HCT116 (cell line): ENCODE measurements at regions not wholly inside any gene's neighbourhood (a gene's known extent, or its start where the extent isn't known, plus 50 kb on each side); places are given as distances from the start of the nearest gene placed in this dataset.

ENCODE experiments used
- ATAC-seq: fragments of 200-7000 bp; cut with Tn5 transposase; 2 replicates; pipeline ENCODE4 v1.9.1; 2020; ENCODE audit warnings: mild to moderate bottlenecking, moderate library complexity
- BruUV-seq: library from RNA; stranded (reverse); fragments of 400-500 nt; replicated peaks from 2 replicates; lab custom pipeline; 2021; lab: Mats Ljungman, UMichigan
- CTCF ChIA-PET: fragments of 300-600 bp; sonication (Branson Sonifier 250); formaldehyde crosslinking; loops from one replicate; lab custom pipeline; 2021; ENCODE audit warnings: antibody characterized with exemption; lab: Charles Lee
- POLR2A ChIA-PET: fragments of 300-600, 350-600 bp; sonication (Branson Sonifier 250); formaldehyde crosslinking; loops from one replicate; lab custom pipeline; 2021; ENCODE audit warnings: antibody characterized with exemption; lab: Charles Lee
- RAD21 ChIA-PET, 2 experiments: fragments of 300-600 bp; sonication (Branson Sonifier 250); formaldehyde crosslinking; loops; one replicate each; lab custom pipeline; 2023; ENCODE audit warnings: low total read pairs in 2 of 2; ENCODE audit not compliant: uncharacterized antibody in 2 of 2, unreplicated experiment in 2 of 2, low non-redundant PET in 1 of 2; lab: Charles Lee
- DNase-seq: peaks from one replicate; pipeline ENCODE4 v3.0.0-alpha.2; 2010; ENCODE audit warnings: low read depth, low spot score
- H2AFZ ChIP-seq: fragments of 200-600 bp; shearing (Covaris generic), sonication (generic); 2 replicates; pipeline ENCODE4 v1.6.1; 2017; ENCODE audit warnings: low read depth, mixed run types, mixed read lengths, antibody characterized with exemption, low read length; ENCODE audit not compliant: poor library complexity, severe bottlenecking
- H3K27ac ChIP-seq: 2 replicates; pipeline ENCODE4 v1.5.1; 2012; ENCODE audit warnings: low read depth, low read length
- H3K27me3 ChIP-seq: fragments of 200-600 bp; sonication (generic); 2 replicates; pipeline ENCODE4 v1.6.1; 2016; ENCODE audit warnings: mixed run types, low read length, mixed read lengths; ENCODE audit not compliant: insufficient read depth
- H3K36me3 ChIP-seq, 2 experiments: fragments of 200-500 bp in 1 of 2; fragments of 200-600 bp in 1 of 2; sonication (Bioruptor generic) in 1 of 2; sonication (generic) in 1 of 2; 2 replicates each; pipeline versions ENCODE4 v1.5.1 to v1.6.1; 2014 to 2016; ENCODE audit warnings: low read length in 2 of 2, inconsistent platforms in 1 of 2, mixed read lengths in 1 of 2, mixed run types in 1 of 2; ENCODE audit not compliant: insufficient read depth in 2 of 2, control insufficient read depth in 1 of 2
- H3K4me1 ChIP-seq, 2 experiments: fragments of 200-600 bp in 1 of 2; sonication (generic) in 1 of 2; 2 replicates each; pipeline versions ENCODE4 v1.5.1 to v1.6.1; 2012 to 2017; ENCODE audit warnings: low read length in 2 of 2, inconsistent platforms in 1 of 2, mild to moderate bottlenecking in 1 of 2, mixed read lengths in 1 of 2, mixed run types in 1 of 2, moderate library complexity in 1 of 2; ENCODE audit not compliant: insufficient read depth in 2 of 2, control insufficient read depth in 1 of 2
- H3K4me2 ChIP-seq: fragments of 200-600 bp; sonication (generic); 2 replicates; pipeline ENCODE4 v1.6.1; 2017; ENCODE audit warnings: mixed run types, low read length, mixed read lengths
- H3K4me3 ChIP-seq, 2 experiments: fragments of 200-600 bp in 1 of 2; sonication (generic) in 1 of 2; replicated peaks in 1 of 2; 2 replicates each; pipeline ENCODE4 v1.5.1; 2011 to 2016; ENCODE audit warnings: low read length in 2 of 2, control low read depth in 1 of 2, low read depth in 1 of 2, mild to moderate bottlenecking in 1 of 2, mixed read lengths in 1 of 2, mixed run types in 1 of 2
- H3K79me2 ChIP-seq: fragments of 200-600 bp; sonication (generic); 2 replicates; pipeline ENCODE4 v1.6.1; 2017; ENCODE audit warnings: mild to moderate bottlenecking, mixed run types, low read length, moderate library complexity, mixed read lengths; ENCODE audit not compliant: insufficient read depth
- H3K9ac ChIP-seq: fragments of 200-600 bp; sonication (generic); 2 replicates; pipeline ENCODE4 v1.6.1; 2016; ENCODE audit warnings: low read length, mixed read lengths
- H3K9me2 ChIP-seq: fragments of 200-600 bp; sonication (generic), shearing (Covaris generic); 2 replicates; pipeline ENCODE4 v1.6.1; 2017; ENCODE audit warnings: mixed run types, mild to moderate bottlenecking, moderate library complexity; ENCODE audit not compliant: insufficient read depth
- H3K9me3 ChIP-seq, 2 experiments: fragments of 200-500 bp in 1 of 2; fragments of 200-600 bp in 1 of 2; sonication (Bioruptor generic) in 1 of 2; sonication (generic) in 1 of 2; 2 replicates each; pipeline ENCODE4 v1.6.1; 2014 to 2017; ENCODE audit warnings: low read length in 2 of 2, mixed read lengths in 2 of 2, inconsistent platforms in 1 of 2, low read depth in 1 of 2, mild to moderate bottlenecking in 1 of 2, mixed run types in 1 of 2, moderate library complexity in 1 of 2; ENCODE audit not compliant: control insufficient read depth in 1 of 2, insufficient read depth in 1 of 2
- H4K20me1 ChIP-seq: fragments of 200-600 bp; sonication (generic), shearing (Covaris generic); 2 replicates; pipeline ENCODE4 v1.6.1; 2017; ENCODE audit warnings: mixed run types, mild to moderate bottlenecking, moderate library complexity; ENCODE audit not compliant: insufficient read depth
- EZH2phosphoT487 ChIP-seq: fragments of 200-600 bp; IDR thresholded peaks from 2 replicates; pipeline ENCODE4 v1.6.1; 2018; ENCODE audit warnings: antibody characterized with exemption, borderline replicate concordance
- FOSL1 ChIP-seq: IDR thresholded peaks from 2 replicates; pipeline ENCODE4 v1.6.1; 2012; ENCODE audit warnings: low read depth
- POLR2AphosphoS5 ChIP-seq: IDR thresholded peaks from 2 replicates; pipeline ENCODE4 v1.6.1; 2011; ENCODE audit warnings: mild to moderate bottlenecking, low read depth, low read length, moderate library complexity
- REST ChIP-seq: IDR thresholded peaks from 2 replicates; pipeline ENCODE4 v1.6.1; 2012; ENCODE audit warnings: low read depth
- SRF ChIP-seq: IDR thresholded peaks from 2 replicates; pipeline ENCODE4 v1.6.1; 2012; ENCODE audit warnings: low read depth
- ZFX ChIP-seq: fragments of 450-650 bp; IDR thresholded peaks from 2 replicates; pipeline ENCODE4 v1.6.1; 2017
- intact Hi-C: fragments of 100-400 bp; cut with micrococcal nuclease; formaldehyde crosslinking; loops from 2 replicates; pipeline ENCODE4 v1.10.0; 2022

GRCh38 chr12:131616738-131617137 is 94.2 kb upstream of the SFSWAP start:
- RAD21 ChIA-PET, result no interaction called here
- H2AFZ ChIP-seq, result no peak overlapping the region
- no peak for DNase-seq
- no peaks in the 10 kb centered on the region for H3K9me2 ChIP-seq
- no peak overlapping the region for H3K4me2 ChIP-seq
- CTCF ChIA-PET, result no interaction called here
- POLR2A ChIA-PET, result no interaction called here
- H3K27me3 ChIP-seq, result peaks cover 17% of the 10 kb centered on the region
- no peaks in the 10 kb centered on the region for H3K79me2 ChIP-seq
- no peak overlapping the region for H3K27ac ChIP-seq
- no peak overlapping the region for H3K9ac ChIP-seq
- no peak overlapping the region for H3K4me3 ChIP-seq
- ATAC-seq, result no peak
- H3K9me3 ChIP-seq, result no peaks in the 10 kb centered on the region
- TF ChIP-seq REST, result no peak
- TF ChIP-seq, all 23 proteins: peak for 0
- H4K20me1 ChIP-seq, result no peaks in the 10 kb centered on the region
- intact Hi-C loops, result no loop called here
- no peaks in the 10 kb centered on the region for H3K36me3 ChIP-seq
- BruUV-seq, result no TSS peak
- H3K4me1 ChIP-seq, result no peaks in the 10 kb centered on the region

GRCh38 chr12:131617179-131617578 is 93.7 kb upstream of the SFSWAP start:
- no peaks in the 10 kb centered on the region for H3K36me3 ChIP-seq
- H3K9me3 ChIP-seq, result no peaks in the 10 kb centered on the region
- H3K9ac ChIP-seq, result no peak overlapping the region
- H3K4me3 ChIP-seq, result no peak overlapping the region
- DNase-seq (no peak), ATAC-seq (no peak)
- no peak overlapping the region for H3K27ac ChIP-seq
- no peaks in the 10 kb centered on the region for H3K9me2 ChIP-seq
- H3K27me3 ChIP-seq, result peaks cover 17% of the 10 kb centered on the region
- no peak overlapping the region for H3K4me2 ChIP-seq
- RAD21 ChIA-PET, result no interaction called here
- intact Hi-C loops, result no loop called here
- no peaks in the 10 kb centered on the region for H4K20me1 ChIP-seq
- no TSS peak for BruUV-seq
- no peaks in the 10 kb centered on the region for H3K79me2 ChIP-seq
- CTCF ChIA-PET, result no interaction called here
- POLR2A ChIA-PET, result no interaction called here
- TF ChIP-seq ZFX (no peak), SRF (no peak), EZH2phosphoT487 (no peak), POLR2AphosphoS5 (no peak), FOSL1 (no peak)
- TF ChIP-seq, all 23 proteins: peak for 0
- Histone ChIP-seq H3K4me1 (no peaks in the 10 kb centered on the region), H2AFZ (no peak overlapping the region)
